ENCODE measurements at regions not wholly inside any gene's neighbourhood (a gene's known extent, or its start where the extent isn't known, plus 50 kb on each side); places are given as distances from the start of the nearest gene placed in this dataset.

- Histone ChIP-seq H3K27ac (ENCODE audit: low read depth, low read length) (no peak overlapping the region), H3K4me2 (ENCODE audit: low read length) (no peak overlapping the region), H3K36me3 (ENCODE audit: control insufficient read depth, low read length) (no peaks in the 10 kb centered on the region), H3K79me2 (ENCODE audit: control insufficient read depth, low read length) (no peaks in the 10 kb centered on the region), H3K4me3 (ENCODE audit: low read length) (no peak overlapping the region), H3K4me1 (ENCODE audit: control insufficient read depth, low read length) (peaks cover 12% of the 10 kb centered on the region), H3K27me3 (ENCODE audit: control insufficient read depth, low read length) (no peaks in the 10 kb centered on the region), H3F3A (ENCODE audit: control insufficient read depth, insufficient read depth) (no peaks in the 10 kb centered on the region), H4K20me1 (ENCODE audit: control insufficient read depth, insufficient read depth, low read depth, low read length) (no peaks in the 10 kb centered on the region), H3K9me2 (replicated peaks; ENCODE audit: control insufficient read depth, low read length) (no peaks in the 10 kb centered on the region), H3K9me3 (ENCODE audit: control insufficient read depth, insufficient read depth, low read length) (peaks cover 14% of the 10 kb centered on the region; the same call in 1 of the 2 replicates)
- TF ChIP-seq, protein P1, sequence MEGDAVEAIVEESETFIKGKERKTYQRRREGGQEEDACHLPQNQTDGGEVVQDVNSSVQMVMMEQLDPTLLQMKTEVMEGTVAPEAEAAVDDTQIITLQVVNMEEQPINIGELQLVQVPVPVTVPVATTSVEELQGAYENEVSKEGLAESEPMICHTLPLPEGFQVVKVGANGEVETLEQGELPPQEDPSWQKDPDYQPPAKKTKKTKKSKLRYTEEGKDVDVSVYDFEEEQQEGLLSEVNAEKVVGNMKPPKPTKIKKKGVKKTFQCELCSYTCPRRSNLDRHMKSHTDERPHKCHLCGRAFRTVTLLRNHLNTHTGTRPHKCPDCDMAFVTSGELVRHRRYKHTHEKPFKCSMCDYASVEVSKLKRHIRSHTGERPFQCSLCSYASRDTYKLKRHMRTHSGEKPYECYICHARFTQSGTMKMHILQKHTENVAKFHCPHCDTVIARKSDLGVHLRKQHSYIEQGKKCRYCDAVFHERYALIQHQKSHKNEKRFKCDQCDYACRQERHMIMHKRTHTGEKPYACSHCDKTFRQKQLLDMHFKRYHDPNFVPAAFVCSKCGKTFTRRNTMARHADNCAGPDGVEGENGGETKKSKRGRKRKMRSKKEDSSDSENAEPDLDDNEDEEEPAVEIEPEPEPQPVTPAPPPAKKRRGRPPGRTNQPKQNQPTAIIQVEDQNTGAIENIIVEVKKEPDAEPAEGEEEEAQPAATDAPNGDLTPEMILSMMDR (IDR thresholded peaks at IDR 0.05; ENCODE audit: low read depth, low read length, poor library complexity, severe bottlenecking): no peak
- TF ChIP-seq EZH2phosphoT487 (IDR thresholded peaks at IDR 0.05; ENCODE audit: borderline replicate concordance, low read length): no peak
These were observed 84.4 kb upstream of the HES1 start for GRCh38 chr3:194051366-194052149.

GRCh38 chr3:194053136-194053535 is 82.8 kb upstream of the HES1 start:
- Histone ChIP-seq H3K9me3 (ENCODE audit: control insufficient read depth, insufficient read depth, low read length) (peaks cover 14% of the 10 kb centered on the region; the same call in 1 of the 2 replicates), H3K36me3 (ENCODE audit: control insufficient read depth, low read length) (no peaks in the 10 kb centered on the region), H3K4me1 (ENCODE audit: control insufficient read depth, low read length) (peaks cover 6% of the 10 kb centered on the region), H3K79me2 (ENCODE audit: control insufficient read depth, low read length) (no peaks in the 10 kb centered on the region), H3K27ac (ENCODE audit: low read depth, low read length) (no peak overlapping the region), H3K4me3 (ENCODE audit: low read length) (no peak overlapping the region), H3F3A (ENCODE audit: control insufficient read depth, insufficient read depth) (no peaks in the 10 kb centered on the region), H4K20me1 (ENCODE audit: control insufficient read depth, insufficient read depth, low read depth, low read length) (no peaks in the 10 kb centered on the region), H3K9me2 (replicated peaks; ENCODE audit: control insufficient read depth, low read length) (no peaks in the 10 kb centered on the region), H3K4me2 (ENCODE audit: low read length) (no peak overlapping the region), H3K27me3 (ENCODE audit: control insufficient read depth, low read length) (no peaks in the 10 kb centered on the region)
- no peak for TF ChIP-seq EZH2phosphoT487 (IDR thresholded peaks at IDR 0.05; ENCODE audit: borderline replicate concordance, low read length)
- TF ChIP-seq, protein P1 (IDR thresholded peaks at IDR 0.05; ENCODE audit: low read depth, low read length, poor library complexity, severe bottlenecking): no peak

DNA sequence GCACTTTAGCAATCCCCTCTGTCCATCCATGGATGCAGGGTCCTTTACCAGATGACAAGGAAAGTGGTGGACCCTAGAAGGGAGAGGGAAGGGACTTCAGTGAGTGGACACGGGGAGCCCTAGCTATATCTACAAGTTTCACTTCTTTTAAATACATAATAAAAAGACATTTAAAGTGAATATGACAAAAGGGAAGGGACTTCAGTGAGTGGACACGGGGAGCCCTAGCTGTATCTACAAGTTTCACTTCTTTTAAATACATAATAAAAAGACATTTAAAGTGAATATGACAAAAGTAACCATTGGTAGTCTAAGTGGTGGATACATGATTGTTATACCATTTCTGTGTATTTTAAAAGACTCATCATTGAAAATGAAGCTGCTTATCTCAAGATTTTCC is 81.9 kb upstream of the HES1 start:
- H3K4me1 ChIP-seq (ENCODE audit: control insufficient read depth, low read length): peaks cover 14% of the 10 kb centered on the region
- H3K36me3 ChIP-seq (ENCODE audit: control insufficient read depth, low read length): no peaks in the 10 kb centered on the region
- H3K9me2 ChIP-seq (replicated peaks; ENCODE audit: control insufficient read depth, low read length): no peaks in the 10 kb centered on the region
- H3K4me3 ChIP-seq (ENCODE audit: low read length): no peak overlapping the region
- H3K9me3 ChIP-seq (ENCODE audit: control insufficient read depth, insufficient read depth, low read length): peaks cover 14% of the 10 kb centered on the region; the same call in 1 of the 2 replicates
- H3F3A ChIP-seq (ENCODE audit: control insufficient read depth, insufficient read depth): peaks cover 4% of the 10 kb centered on the region
- H4K20me1 ChIP-seq (ENCODE audit: control insufficient read depth, insufficient read depth, low read depth, low read length): no peaks in the 10 kb centered on the region
- no peak overlapping the region for H3K27ac ChIP-seq (ENCODE audit: low read depth, low read length)
- no peak overlapping the region for H3K4me2 ChIP-seq (ENCODE audit: low read length)
- TF ChIP-seq, protein P1 (IDR thresholded peaks at IDR 0.05; ENCODE audit: low read depth, low read length, poor library complexity, severe bottlenecking): no peak
- no peak for TF ChIP-seq EZH2phosphoT487 (IDR thresholded peaks at IDR 0.05; ENCODE audit: borderline replicate concordance, low read length)
- H3K79me2 ChIP-seq (ENCODE audit: control insufficient read depth, low read length): no peaks in the 10 kb centered on the region
- H3K27me3 ChIP-seq (ENCODE audit: control insufficient read depth, low read length): no peaks in the 10 kb centered on the region
